ENCODE measurements at regions not wholly inside any gene's neighbourhood (a gene's known extent, or its start where the extent isn't known, plus 50 kb on each side); places are given as distances from the start of the nearest gene placed in this dataset.

DNA sequence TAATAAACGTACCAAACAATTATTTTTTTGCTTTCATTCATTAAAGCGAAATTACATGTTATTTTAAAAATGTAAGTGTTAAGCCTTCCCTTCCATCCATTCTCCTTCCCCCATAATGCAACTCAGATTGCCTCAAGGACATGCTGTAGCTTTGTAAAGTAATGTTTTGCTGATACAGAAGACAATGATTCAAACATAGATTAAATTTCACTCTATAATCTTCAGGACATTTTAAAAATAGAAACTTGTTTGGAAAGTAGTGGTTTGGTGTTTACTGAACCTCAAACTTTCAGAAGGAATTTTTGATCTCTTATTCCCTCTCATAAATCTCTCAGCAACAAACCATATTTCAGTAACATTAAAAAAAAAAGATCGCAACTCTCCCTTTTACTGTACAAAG is 350.9 kb upstream of the HSF2 start:
- TF ChIP-seq, protein P1, sequence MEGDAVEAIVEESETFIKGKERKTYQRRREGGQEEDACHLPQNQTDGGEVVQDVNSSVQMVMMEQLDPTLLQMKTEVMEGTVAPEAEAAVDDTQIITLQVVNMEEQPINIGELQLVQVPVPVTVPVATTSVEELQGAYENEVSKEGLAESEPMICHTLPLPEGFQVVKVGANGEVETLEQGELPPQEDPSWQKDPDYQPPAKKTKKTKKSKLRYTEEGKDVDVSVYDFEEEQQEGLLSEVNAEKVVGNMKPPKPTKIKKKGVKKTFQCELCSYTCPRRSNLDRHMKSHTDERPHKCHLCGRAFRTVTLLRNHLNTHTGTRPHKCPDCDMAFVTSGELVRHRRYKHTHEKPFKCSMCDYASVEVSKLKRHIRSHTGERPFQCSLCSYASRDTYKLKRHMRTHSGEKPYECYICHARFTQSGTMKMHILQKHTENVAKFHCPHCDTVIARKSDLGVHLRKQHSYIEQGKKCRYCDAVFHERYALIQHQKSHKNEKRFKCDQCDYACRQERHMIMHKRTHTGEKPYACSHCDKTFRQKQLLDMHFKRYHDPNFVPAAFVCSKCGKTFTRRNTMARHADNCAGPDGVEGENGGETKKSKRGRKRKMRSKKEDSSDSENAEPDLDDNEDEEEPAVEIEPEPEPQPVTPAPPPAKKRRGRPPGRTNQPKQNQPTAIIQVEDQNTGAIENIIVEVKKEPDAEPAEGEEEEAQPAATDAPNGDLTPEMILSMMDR (conservative IDR thresholded peaks at IDR 0.05; ENCODE audit: low read length): no peak
- no peak for TF ChIP-seq EZH2phosphoT487 (IDR thresholded peaks at IDR 0.05; ENCODE audit: borderline replicate concordance)
- no peaks in the 10 kb centered on the region for H3K9me2 ChIP-seq (replicated peaks; ENCODE audit: low read depth, low read length)
- H3K9me3 ChIP-seq (ENCODE audit: insufficient read depth, low read depth, low read length): no peaks in the 10 kb centered on the region
- H3F3A ChIP-seq (ENCODE audit: low read depth): no peaks in the 10 kb centered on the region
- H3K36me3 ChIP-seq (ENCODE audit: insufficient read depth, low read length): no peaks in the 10 kb centered on the region
- H3K9ac ChIP-seq (ENCODE audit: low read depth, low read length, poor library complexity, severe bottlenecking): no peak overlapping the region
- no peaks in the 10 kb centered on the region for H3K79me2 ChIP-seq (ENCODE audit: insufficient read depth, low read length)
- no peaks in the 10 kb centered on the region for H3K4me1 ChIP-seq (ENCODE audit: insufficient read depth, low read length, poor library complexity, severe bottlenecking)
- no peak overlapping the region for H2AFZ ChIP-seq (ENCODE audit: low read length)
- H3K4me3 ChIP-seq (ENCODE audit: low read length, poor library complexity, severe bottlenecking): no peak overlapping the region
- H3K4me2 ChIP-seq (ENCODE audit: low read depth, low read length, poor library complexity, severe bottlenecking): no peak overlapping the region
- no peaks in the 10 kb centered on the region for H3K27me3 ChIP-seq (ENCODE audit: insufficient read depth, low read length, poor library complexity, severe bottlenecking)
- no peaks in the 10 kb centered on the region for H4K20me1 ChIP-seq (ENCODE audit: insufficient read depth, low read length, poor library complexity, severe bottlenecking)

DNA sequence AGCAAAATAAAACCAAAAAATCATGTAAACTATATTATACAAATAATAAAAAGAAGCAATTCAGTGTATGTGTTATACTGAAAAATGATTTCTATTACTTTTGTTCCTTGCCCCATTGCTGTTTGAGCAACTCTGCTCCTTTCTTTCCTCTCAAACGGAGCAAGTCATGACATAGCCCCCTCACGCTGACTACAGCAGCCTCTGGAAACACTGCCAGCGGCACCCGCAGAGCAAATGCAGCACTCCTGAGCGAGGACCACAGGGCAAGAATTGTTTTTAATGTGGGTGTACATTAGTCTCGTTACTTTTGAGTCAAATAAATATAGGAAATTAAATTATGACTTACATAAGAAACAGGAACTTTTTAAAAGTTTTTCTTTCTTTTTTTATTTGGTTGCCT is 350.1 kb upstream of the HSF2 start:
- no peak overlapping the region for H3K4me3 ChIP-seq (ENCODE audit: low read length, poor library complexity, severe bottlenecking)
- H3K9ac ChIP-seq (ENCODE audit: low read depth, low read length, poor library complexity, severe bottlenecking): no peak overlapping the region

DNA sequence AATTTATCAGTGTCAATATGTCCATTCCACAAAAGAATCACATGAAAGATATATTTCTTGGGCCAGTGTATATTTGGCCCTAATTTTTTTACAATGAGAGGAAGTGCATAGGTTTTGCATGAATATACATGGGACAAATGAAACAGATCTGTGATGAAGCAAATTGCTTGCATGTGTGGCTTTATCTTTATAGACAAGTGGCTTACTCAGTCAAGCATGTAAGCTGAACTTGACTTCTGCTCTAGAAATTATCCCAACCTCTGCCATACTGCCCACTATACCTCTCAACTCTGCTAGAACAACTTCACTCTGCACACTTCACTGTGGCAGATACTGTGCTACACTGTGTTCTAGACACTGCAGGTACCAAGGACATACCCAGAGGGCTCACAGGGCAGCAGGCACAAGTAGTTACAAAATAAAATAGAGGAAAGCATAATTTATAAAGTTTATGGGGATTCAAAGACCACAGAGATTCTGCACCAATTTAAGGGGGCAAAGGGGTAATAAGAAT is 349.2 kb upstream of the HSF2 start:
- Histone ChIP-seq H3K9me2 (replicated peaks; ENCODE audit: low read depth, low read length) (no peaks in the 10 kb centered on the region), H3K27me3 (ENCODE audit: insufficient read depth, low read length, poor library complexity, severe bottlenecking) (no peaks in the 10 kb centered on the region), H4K20me1 (ENCODE audit: insufficient read depth, low read length, poor library complexity, severe bottlenecking) (no peaks in the 10 kb centered on the region), H3F3A (ENCODE audit: low read depth) (no peaks in the 10 kb centered on the region), H3K79me2 (ENCODE audit: insufficient read depth, low read length) (no peaks in the 10 kb centered on the region), H3K4me1 (ENCODE audit: insufficient read depth, low read length, poor library complexity, severe bottlenecking) (no peaks in the 10 kb centered on the region), H3K4me3 (ENCODE audit: low read length, poor library complexity, severe bottlenecking) (no peak overlapping the region), H3K9ac (ENCODE audit: low read depth, low read length, poor library complexity, severe bottlenecking) (no peak overlapping the region), H3K4me2 (ENCODE audit: low read depth, low read length, poor library complexity, severe bottlenecking) (no peak overlapping the region), H3K36me3 (ENCODE audit: insufficient read depth, low read length) (no peaks in the 10 kb centered on the region), H2AFZ (ENCODE audit: low read length) (no peak overlapping the region), H3K9me3 (ENCODE audit: insufficient read depth, low read depth, low read length) (no peaks in the 10 kb centered on the region)
- TF ChIP-seq, protein P1 (conservative IDR thresholded peaks at IDR 0.05; ENCODE audit: low read length): no peak
- TF ChIP-seq EZH2phosphoT487 (IDR thresholded peaks at IDR 0.05; ENCODE audit: borderline replicate concordance): no peak

More for the DNA sequence above, 350.1 kb upstream of the HSF2 start:
- no peaks in the 10 kb centered on the region for H3K9me3 ChIP-seq (ENCODE audit: insufficient read depth, low read depth, low read length)
- H2AFZ ChIP-seq (ENCODE audit: low read length): no peak overlapping the region
- H3K79me2 ChIP-seq (ENCODE audit: insufficient read depth, low read length): no peaks in the 10 kb centered on the region
- H4K20me1 ChIP-seq (ENCODE audit: insufficient read depth, low read length, poor library complexity, severe bottlenecking): no peaks in the 10 kb centered on the region
- no peaks in the 10 kb centered on the region for H3K4me1 ChIP-seq (ENCODE audit: insufficient read depth, low read length, poor library complexity, severe bottlenecking)
- no peaks in the 10 kb centered on the region for H3F3A ChIP-seq (ENCODE audit: low read depth)
- H3K9me2 ChIP-seq (replicated peaks; ENCODE audit: low read depth, low read length): no peaks in the 10 kb centered on the region
- TF ChIP-seq EZH2phosphoT487 (IDR thresholded peaks at IDR 0.05; ENCODE audit: borderline replicate concordance): no peak
- TF ChIP-seq, protein P1 (conservative IDR thresholded peaks at IDR 0.05; ENCODE audit: low read length): no peak
- no peak overlapping the region for H3K4me2 ChIP-seq (ENCODE audit: low read depth, low read length, poor library complexity, severe bottlenecking)
- no peaks in the 10 kb centered on the region for H3K36me3 ChIP-seq (ENCODE audit: insufficient read depth, low read length)
- H3K27me3 ChIP-seq (ENCODE audit: insufficient read depth, low read length, poor library complexity, severe bottlenecking): no peaks in the 10 kb centered on the region

All from Loucy (cell line).